HG02610 (cell line): ENCODE measurements at regions not wholly inside any gene's neighbourhood (a gene's known extent, or its start where the extent isn't known, plus 50 kb on each side); places are given as distances from the start of the nearest gene placed in this dataset.

Source experiments
- ATAC-seq: cut with Tn5 transposase; IDR thresholded peaks from one replicate; pipeline ENCODE4 v1.9.1; 2021; ENCODE audit warnings: mild to moderate bottlenecking, moderate library complexity; ENCODE audit not compliant: unreplicated experiment

DNA sequence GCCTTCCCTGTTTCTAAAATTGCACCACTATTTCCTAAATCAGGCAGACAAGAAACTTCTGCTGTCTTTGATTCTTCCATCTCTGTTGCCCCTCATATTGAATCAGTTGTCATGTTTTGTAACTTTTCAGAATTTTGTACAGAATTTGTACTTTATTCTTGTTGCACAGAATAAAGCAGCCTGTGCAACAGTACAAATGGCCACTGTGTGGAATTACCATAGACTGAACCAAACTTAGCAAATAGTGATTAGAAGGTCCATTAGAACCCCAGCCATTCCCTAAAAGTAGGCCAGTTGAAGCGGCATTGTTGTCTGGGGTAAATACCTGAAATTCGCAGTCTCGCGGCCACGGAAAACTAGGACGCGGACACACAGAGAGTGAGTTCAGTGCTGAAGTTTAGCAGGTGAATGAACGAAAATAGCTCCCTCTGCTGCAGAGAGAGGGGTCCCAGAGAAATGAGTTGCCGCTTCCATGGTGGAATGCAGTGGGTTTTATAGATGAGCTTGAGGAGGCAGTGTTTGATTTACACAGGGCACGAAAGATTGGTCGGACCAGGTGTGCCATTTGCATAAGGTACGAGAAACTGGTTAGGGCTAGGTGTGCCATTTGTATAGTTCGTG lies 71.8 kb downstream of the C4orf33 start:
- ATAC-seq: no peak

DNA sequence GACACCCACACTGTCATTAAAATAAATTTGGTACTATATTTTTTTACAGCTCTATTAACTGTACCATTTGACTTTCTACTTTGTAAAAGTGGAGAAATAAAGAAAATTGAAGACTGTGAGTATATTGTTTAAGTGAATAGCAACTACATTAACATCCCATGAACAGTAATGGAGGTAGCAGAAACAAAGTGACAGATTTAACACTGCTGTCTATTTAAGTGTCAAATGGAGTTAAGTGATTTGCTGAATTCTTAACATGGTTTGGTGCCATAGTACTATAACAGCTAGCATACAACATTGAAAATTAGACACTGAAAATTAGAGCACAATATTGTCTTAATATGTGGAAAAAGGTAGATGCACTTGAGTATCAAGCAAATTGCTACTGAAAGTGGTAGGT lies 76.2 kb downstream of the C4orf33 start:
- ATAC-seq: no peak

DNA sequence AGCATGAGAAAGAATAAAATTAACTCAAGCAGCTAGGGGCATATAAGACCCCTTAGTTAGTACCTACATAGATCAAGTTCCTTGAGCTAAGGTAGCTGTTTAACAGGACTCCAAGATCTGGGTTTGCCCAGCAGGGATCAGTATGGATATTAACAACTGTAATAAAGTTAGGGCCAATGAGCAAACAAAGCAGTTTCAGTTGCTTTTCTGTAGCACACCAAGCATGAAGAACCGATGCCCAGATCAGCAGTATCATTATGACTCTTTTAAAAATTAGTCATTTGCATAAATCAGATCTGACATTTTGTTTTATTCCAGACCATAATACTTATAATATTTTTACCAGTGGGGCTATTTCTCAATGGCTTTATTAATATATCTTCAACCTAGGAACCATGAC lies 80.9 kb downstream of the C4orf33 start:
- ATAC-seq: peak; percentile 59

DNA sequence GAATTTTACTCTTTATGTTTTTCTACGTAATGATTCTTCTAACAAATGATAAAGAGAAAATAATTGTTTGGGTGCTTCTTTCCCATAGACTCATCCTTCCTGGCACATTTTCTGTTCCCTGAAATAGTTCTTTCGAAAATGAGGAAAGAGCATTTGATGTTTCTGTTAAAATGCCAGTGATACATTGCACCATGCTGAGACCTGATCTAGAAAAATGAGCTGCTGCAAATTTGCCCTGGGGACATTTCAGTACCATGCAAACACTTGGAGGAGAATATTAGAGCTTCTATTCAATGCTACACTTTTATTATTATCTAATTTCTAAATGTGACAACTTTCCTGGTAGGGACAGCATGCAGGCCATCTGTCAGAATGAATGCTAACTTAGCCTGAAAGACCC lies 83.3 kb downstream of the C4orf33 start:
- ATAC-seq: no peak

DNA sequence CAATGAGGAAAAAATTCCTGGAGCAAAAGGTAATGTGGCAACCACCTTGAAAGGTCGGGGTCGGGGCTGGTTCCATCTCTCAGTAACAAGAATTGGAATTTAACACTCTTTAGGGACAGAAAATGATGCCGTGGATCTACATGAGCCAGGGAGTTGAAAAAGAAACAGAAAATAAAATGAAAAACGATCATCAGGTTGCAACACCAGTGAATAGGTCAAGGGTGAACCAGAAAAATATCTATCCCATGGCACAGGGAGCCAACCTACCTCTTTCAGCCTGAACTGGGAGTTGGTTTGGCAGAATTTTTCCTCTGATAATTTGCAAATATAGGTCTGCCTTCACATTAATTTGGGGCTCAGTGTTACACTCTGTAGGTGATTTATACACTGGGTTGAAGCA lies 93.7 kb downstream of the C4orf33 start:
- ATAC-seq: no peak

DNA sequence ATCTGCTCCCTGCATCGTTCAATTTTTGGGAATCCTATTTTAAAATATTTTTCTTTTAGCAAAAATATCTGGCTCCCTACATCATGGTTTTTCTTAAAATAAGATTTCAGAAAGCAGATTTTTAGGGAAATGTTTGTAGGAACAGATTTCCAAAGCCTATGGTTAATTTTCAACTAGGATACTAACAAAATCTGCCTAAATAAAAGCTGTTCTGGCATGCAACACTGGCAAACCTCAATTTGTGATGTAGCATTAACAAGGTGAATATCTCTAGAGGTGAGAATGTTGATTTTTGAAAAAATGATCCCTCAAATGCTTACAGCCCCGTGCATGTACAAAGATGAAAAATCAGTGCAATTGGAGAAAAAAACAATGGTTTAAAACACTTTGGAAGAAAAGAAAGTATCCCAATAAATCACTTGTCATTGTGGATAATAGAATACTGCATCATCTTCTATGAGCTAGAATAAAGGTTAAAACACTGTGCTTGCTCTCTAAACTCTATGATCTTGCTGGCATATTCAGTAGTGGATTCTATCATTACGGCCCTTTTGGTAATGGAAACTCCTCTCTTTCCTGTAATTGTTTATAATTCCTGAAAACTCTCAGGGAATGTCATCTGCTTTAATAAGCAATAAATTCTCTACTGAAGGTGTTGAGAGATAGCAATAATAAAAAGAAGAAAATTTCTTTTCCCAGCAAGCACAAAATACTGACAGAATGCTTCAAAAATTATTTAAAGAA lies 97.6 kb downstream of the C4orf33 start:
- ATAC-seq: no peak

DNA sequence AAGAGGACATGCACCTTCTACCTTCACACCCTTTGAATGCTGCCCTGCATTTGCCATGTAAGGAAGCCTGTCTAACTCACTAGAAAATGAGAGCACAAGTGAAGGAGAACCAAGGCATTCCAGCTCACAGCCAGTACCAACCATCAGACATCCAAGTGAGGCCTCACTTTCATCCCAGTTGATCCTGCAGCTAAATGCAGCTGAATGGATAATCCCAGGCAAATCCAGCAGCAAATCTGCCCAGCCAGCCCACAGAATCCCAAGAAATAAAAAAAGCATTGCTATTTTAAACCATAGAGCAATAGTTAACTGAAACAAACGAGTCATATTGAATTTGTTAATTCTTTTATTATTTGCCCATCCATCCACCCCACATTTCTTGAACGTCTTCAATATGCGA lies 112.5 kb downstream of the C4orf33 start:
- ATAC-seq: no peak

DNA sequence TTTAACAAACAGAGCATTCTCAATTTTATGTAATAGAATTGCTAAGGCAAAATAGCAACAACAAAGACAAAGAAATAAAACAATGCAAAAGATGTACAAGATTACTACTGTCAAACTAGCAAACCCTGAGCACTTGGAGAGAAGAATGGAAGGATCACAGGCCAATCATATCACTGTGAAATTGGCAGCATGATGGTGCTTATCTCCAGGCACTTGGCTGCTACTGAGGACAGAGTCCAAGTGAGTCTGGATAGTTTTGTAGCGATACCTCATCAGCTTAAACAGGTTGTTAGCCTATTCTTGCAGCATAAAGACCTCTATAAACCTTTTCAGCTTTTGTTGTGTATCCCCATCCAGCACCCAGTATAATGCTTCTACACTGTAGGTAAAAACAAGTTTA lies 117.7 kb downstream of the C4orf33 start:
- ATAC-seq: no peak

DNA sequence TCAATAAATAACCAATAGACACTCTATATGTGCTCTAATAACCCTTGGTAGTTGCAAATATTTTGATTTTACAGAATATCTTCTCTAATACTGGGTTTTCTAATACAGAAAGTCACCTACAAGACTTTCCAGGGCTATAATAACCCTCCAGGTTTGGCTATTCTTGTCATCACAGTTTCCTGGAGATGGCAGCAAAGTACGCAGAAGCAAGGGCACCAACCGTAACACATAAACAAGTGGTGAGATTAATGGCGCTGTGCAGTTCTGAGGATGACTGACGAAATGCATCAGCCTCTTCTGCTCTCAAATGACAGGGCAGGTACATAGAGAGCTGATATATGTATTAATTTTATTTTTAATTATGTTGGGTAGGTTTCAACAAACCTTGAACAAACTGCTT lies 122.4 kb downstream of the C4orf33 start:
- no peak for ATAC-seq

DNA sequence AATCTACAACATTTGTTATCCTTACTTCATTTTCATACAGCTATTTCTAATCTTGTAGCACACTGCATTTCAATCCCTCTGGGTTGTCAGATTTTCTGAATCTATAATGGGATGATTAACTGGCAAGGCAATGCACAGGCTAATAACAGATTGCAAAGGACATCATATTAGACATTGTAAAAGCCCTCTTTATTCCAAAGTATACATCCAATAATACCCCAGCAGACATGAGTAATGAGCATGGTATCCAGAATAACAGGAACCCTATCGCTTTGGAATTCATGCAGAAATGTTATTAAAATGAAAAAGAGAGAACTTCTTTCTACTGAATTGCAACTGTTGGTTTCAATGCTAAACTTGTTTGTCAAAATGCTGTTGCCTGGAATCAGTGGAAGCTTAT lies 122.9 kb downstream of the C4orf33 start:
- no peak for ATAC-seq

DNA sequence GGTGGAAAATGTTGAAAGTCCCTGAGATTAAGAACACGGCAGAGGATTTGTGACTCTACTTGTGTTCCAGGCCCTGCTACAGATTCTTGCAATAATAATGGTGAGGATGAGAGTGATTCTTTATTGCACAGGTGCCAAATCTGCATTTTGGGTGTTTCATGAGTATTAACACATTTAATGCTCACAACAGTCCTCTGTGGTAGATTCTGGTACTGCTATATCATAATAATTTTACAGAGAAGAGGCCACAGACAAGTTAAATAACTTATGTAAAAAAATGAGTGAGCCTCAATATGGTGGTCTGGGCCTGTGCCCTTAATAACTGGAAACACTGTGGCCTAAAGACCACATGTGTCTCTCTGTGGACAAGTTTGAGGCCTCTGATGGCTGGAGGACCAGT lies 124.3 kb downstream of the C4orf33 start:
- no peak for ATAC-seq

DNA sequence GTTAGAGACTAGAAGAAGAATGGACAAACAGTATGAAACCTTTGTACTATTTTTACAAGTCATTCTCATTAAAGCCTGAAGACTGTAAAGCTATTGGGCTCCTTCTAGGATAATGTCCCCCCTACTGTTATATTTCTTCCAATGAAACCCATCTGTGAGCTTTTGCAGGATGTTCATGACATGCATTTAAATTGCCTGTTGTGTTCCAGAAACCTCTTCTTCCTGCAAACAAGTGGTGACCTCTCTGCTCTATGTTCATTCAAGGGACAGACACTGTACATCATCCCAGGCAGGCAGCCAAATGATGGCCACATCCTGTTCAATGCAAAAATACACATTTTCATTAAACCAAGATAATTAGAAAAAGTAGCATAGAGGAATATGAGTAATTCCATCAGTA lies 128.0 kb downstream of the C4orf33 start:
- ATAC-seq: no peak

DNA sequence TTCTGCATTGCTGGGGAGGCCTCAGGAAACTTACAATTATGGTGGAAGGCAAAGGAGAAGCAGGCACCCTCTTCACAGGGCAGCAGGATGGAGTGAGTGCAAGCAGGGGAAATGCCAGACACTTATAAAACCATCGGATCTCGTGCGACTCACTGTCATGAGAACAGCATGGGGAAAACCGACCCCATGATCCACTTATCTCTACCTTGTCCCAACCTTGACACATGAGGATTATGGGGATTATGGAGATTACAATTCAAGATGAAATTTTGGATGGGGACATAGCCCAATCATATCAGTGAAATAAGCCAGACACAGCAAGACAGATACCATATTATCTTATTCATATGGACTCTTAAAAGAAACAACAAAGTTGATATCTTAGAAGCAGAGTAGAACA lies 134.9 kb downstream of the C4orf33 start:
- no peak for ATAC-seq

DNA sequence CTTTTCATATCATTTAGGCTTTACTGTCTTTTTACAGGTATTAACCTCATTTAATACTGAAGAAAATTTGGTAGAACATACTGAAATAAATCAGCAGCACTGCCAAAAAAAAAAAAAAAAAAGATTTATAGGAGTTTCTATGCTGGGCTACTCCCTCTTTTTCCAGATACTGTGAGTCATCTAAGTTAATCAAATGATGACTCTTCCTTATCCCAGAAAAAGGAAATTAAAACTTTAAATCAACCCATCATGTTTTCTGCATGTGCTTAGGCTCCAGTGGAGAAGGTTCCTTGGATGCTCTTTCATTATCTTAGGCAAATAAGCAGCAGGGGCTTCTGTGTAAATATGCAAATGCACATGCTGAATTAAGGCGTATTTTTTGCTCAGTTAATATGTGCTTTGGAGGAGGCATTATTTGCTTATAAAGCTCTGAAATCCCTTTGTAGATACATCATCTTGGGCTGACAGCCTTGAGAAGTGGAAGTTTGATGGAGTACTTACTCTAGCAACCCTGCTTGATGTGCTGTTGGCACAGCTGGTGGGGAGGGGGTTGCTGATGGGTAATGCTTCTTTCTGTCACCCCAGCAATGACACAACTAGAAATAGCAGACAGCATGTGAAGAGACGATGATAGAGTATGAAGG lies 136.1 kb downstream of the C4orf33 start:
- no peak for ATAC-seq

DNA sequence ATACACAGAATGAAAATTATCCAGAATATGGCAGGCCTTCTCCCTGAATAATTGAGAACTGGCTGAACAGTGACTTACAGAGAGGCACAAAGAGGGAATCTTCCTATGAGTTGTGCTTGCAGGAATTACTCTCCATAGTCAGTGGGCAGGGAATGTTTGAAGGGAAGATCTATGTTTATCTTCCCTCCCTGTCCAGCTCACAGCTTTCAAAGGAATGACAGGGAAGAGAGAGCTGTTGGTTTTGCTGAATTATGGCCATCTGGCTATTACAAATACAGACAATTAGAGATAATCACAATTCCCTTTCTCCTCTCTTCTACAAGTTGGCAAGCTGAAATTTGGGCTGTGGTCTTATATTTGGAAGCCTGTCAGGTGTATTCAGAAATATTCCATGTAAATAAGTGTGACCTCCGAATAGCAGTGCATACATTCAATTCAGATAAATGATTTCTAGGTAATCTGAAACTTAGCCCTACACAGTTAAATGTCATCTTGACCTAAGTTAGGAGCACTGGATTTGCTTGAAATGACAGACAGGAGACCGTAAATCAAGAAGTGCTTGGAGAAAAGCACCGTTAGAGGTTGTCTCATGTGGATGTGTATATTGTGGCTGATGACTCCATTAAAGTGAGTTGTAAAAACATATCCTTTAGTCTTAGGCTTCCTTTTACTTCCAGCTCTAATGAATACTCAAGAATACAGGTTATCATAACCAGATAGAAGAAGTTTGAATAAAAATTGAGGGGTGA lies 136.8 kb downstream of the C4orf33 start:
- no peak for ATAC-seq

DNA sequence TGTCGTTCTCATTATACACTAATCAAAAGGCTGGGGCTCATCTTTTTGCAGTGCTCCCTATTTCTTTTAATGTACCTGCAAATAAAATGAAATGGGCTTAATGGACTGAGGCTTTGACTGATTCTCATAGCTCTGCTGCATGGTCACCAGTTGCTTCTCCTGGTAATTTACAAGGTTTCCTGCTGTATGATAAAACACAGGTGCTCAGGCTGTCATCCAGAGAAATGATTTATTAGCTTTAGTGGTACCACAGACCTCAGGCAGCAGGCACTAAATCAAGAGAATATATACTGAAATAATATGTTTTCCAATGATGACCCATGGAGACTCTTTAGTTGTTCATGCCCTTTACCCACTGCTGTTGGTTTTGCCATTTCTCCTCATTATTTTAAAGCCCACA lies 137.7 kb downstream of the C4orf33 start:
- ATAC-seq: no peak

DNA sequence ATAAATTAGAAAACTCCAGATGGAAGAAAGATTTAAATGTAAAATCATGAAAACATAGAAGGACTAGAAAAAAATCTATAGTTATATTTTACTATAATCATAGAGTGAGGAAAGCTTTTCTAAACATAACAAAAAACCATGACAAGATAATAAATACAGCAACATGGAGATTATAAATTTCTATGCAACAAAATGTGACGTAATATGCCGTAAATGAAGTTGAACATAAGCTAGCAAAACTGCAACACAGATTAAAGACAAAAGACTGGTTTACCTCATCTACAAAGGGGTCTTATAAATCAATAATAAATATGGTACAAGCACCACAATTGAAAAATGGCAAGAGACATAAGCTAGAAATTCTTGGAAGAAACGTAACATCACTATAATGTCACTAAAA lies 140.4 kb downstream of the C4orf33 start:
- ATAC-seq: no peak

DNA sequence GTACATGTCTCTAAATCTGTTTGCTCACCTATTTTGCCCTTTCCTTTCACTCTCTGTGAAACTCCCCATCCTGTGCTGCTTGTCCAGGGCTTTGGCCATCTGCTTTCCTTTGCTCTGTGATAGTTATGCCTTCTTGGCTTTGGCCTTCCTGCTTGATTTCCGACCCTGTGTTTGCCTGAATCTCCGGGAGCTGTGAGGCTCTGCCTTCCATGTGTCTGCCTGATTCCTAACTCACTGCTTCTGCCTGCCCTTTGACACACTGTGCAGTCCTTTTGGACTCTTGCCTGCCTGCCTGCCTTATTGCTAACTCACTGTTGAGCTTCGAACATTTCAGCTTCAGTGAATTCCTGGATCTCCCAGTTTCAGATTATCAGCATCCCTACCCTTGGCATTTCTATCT lies 143.1 kb downstream of the C4orf33 start:
- no peak for ATAC-seq

DNA sequence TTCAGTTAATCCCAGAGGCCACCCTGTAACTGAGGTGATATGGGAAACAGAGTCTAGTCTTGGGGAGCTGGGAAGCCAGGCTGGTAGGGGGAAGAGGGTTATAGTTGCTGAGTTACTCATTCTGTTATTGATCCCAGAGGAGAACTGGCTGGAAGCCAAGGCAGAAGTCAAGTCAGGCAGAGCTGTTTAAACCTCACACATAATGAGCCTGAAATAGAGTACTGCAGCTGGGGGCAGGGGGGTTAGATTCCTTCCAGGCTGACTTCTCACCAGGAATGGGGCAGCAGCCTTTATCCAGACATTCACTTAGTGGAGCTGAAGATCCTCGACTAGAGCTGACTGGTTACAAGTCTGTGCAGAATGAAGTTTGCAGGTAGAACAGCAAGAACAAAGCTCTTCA lies 144.9 kb downstream of the C4orf33 start:
- ATAC-seq: no peak

DNA sequence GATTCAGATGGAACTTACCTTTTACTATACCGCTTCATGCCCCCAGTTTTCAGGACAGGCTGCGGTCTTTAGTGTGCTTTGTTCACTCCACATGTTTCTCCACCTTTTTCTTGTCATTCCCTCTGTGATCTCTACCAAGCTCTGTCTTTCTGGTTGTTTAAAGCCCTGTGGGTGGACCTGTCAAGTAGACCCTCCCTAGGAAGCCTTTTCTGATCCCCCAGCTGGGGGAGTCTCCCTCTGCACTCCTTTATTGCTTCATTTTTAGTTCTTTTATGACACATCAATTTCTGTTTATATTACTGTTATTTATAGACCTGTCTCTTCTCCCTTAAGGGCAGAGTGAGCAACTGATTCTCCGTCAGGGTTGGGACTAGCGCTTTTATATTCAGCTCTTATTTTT lies 150.2 kb downstream of the C4orf33 start:
- no peak for ATAC-seq

DNA sequence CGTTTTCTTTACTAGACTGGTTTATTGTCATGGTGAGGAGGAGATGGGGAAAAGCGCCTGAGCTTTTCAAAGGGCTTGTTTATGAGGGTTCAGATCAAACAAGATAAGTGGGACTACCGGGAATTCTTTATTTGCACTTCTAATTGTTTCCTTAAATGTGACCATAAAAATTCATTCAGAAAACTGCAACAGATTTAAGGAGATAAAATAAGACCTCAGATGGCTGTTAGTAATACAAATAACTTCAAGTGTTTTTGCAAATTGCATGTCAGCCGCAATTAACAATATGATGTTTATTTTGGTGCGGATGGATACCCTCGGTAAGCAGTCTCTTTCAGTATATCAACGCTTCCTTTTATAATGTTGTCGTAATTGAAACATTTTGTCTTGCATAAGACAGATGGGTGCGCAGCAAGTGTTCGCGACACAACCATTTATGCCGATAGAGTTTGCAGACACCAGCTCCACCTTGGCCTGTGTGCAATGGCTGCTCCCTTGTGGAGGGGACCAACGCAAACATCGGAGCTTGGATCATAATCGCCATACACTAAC lies 151.0 kb downstream of the C4orf33 start:
- ATAC-seq: no peak
